ENCODE measurements at regions not wholly inside any gene's neighbourhood (a gene's known extent, or its start where the extent isn't known, plus 50 kb on each side); places are given as distances from the start of the nearest gene placed in this dataset.

DNA sequence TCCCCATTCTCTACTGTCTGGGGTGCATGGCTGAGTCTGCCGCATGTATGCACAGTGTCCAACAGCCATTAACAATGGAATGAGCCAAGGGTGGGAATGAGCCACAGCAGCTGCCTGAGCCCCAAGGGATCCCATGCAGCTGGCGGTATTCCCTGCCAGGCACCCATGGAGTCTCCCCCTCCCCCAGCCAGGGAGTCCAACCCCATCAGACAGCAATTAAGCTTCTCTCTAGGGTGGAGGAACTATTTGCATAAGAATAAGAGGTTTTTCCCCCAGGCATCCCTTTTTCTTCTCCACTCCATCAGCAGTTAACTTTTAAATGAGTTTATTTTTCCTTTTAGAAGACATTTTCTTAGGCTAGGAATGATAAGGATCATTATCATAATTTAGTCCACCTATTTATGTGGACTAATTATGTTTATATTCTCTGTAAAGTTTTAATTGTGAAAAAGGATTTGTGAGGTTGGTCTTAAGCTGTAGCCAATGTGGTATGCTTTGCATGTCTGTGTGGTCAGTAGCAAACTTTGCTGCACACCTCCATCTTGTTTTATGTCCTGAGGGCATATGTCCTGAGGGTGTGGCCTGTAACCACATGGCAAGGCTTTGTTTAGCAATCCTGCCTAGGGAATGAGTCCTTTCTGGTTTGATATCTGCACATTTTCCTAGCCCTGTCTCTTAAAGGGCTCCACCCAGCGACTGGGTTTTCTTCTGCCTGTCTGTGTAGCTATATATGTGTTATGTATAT, 158.9 kb upstream of the OLIG3 start:
- no peaks in the 10 kb centered on the region for H3K27me3 ChIP-seq (ENCODE audit: control insufficient read depth, insufficient read depth, low read length)
- H3K4ac ChIP-seq (ENCODE audit: low read depth, low read length) = no peak overlapping the region
- no peaks in the 10 kb centered on the region for H3K79me1 ChIP-seq (ENCODE audit: low read depth in 1 of 2, low read length in 2 of 2)
- H4K20me1 ChIP-seq (ENCODE audit: insufficient read depth, low read length) = no peaks in the 10 kb centered on the region
- H3K18ac ChIP-seq (ENCODE audit: low read depth, low read length) = no peak overlapping the region
- ChIA-PET CTCF (no interaction called here), POLR2A (ENCODE audit: unreplicated experiment) (no interaction called here)
- H3K4me2 ChIP-seq (ENCODE audit: low read depth, low read length) = no peak overlapping the region
- no peak overlapping the region for H3K9ac ChIP-seq (ENCODE audit: low read depth, low read length)
- H2AFZ ChIP-seq (replicated peaks; ENCODE audit: low read length, poor library complexity) = no peak overlapping the region
- no peak overlapping the region for H2BK15ac ChIP-seq (ENCODE audit: low read depth, low read length)
- in situ Hi-C loops (cut with MboI; ENCODE audit: low sequenced_read_pairs) (no loop called here), intact Hi-C loops (cut with micrococcal nuclease) (no loop called here), dilution Hi-C loops (cut with HindIII; ENCODE audit: low sequenced_read_pairs, unreplicated experiment) (no loop called here)
- WGBS, 2 experiments (ENCODE audit: extremely low coverage in 2 of 2, insufficient read length in 1 of 2) = no CpG with 5 or more reads among the region's 3 CpGs
- H2AK5ac ChIP-seq (ENCODE audit: low read depth, low read length) = no peak overlapping the region
- H2AK9ac ChIP-seq (replicated peaks; ENCODE audit: low read depth, low read length, poor library complexity) = peak overlapping the region; percentile 42
- no peak overlapping the region for H3K27ac ChIP-seq (ENCODE audit: insufficient read depth, low read length)
- H3K23ac ChIP-seq (ENCODE audit: low read depth, low read length) = no peak overlapping the region
- H2BK20ac ChIP-seq (ENCODE audit: low read depth, low read length) = no peak overlapping the region
- no peak overlapping the region for H4K5ac ChIP-seq (ENCODE audit: low read depth, low read length)
- no peak overlapping the region for H2BK5ac ChIP-seq (ENCODE audit: low read depth, low read length, poor library complexity, severe bottlenecking)
- BruUV-seq (replicated peaks) = no TSS peak
- H3K9me3 ChIP-seq (ENCODE audit: control insufficient read depth, insufficient read depth, low read length) = peaks cover 5% of the 10 kb centered on the region; the same call in 1 of the 2 replicates
- no peaks in the 10 kb centered on the region for H3K36me3 ChIP-seq (ENCODE audit: control insufficient read depth, insufficient read depth, low read length)
- TF ChIP-seq NFE2L2 (IDR thresholded peaks at IDR 0.05; ENCODE audit: low read depth, low read length) (no peak), FOS (IDR thresholded peaks at IDR 0.05; ENCODE audit: low read depth, low read length) (no peak), MAZ (IDR thresholded peaks at IDR 0.05; ENCODE audit: borderline replicate concordance, low read depth, low read length) (no peak), BHLHE40 (IDR thresholded peaks at IDR 0.05; ENCODE audit: low read depth, low read length) (no peak), RAD21 (IDR thresholded peaks at IDR 0.05; ENCODE audit: low read length) (no peak), CEBPB (IDR thresholded peaks at IDR 0.05; ENCODE audit: low read depth, low read length) (no peak), POLR2A (IDR thresholded peaks at IDR 0.05; ENCODE audit: low read depth, low read length) (no peak), MAFK (IDR thresholded peaks at IDR 0.05; ENCODE audit: low read depth, low read length) (no peak), RFX5 (IDR thresholded peaks at IDR 0.05; ENCODE audit: low read depth, low read length) (no peak), ELK1 (IDR thresholded peaks at IDR 0.05; ENCODE audit: borderline replicate concordance, low read depth, low read length) (no peak), MXI1 (IDR thresholded peaks at IDR 0.05; ENCODE audit: borderline replicate concordance, low read depth, low read length) (no peak)
- TF ChIP-seq, protein P1, sequence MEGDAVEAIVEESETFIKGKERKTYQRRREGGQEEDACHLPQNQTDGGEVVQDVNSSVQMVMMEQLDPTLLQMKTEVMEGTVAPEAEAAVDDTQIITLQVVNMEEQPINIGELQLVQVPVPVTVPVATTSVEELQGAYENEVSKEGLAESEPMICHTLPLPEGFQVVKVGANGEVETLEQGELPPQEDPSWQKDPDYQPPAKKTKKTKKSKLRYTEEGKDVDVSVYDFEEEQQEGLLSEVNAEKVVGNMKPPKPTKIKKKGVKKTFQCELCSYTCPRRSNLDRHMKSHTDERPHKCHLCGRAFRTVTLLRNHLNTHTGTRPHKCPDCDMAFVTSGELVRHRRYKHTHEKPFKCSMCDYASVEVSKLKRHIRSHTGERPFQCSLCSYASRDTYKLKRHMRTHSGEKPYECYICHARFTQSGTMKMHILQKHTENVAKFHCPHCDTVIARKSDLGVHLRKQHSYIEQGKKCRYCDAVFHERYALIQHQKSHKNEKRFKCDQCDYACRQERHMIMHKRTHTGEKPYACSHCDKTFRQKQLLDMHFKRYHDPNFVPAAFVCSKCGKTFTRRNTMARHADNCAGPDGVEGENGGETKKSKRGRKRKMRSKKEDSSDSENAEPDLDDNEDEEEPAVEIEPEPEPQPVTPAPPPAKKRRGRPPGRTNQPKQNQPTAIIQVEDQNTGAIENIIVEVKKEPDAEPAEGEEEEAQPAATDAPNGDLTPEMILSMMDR (conservative IDR thresholded peaks at IDR 0.05; ENCODE audit: low read depth, low read length) = no peak
- ATAC-seq (ENCODE audit: low read depth) (no peak), DNase-seq (no peak)
- no peak overlapping the region for H4K8ac ChIP-seq (ENCODE audit: low read depth in 2 of 2, low read length in 2 of 2)
- H3K56ac ChIP-seq (ENCODE audit: extremely low read depth, insufficient read depth, low read length) = no peak overlapping the region
- no peak overlapping the region for H3K4me3 ChIP-seq (ENCODE audit: insufficient read depth, low read depth, low read length)
- H4K91ac ChIP-seq (ENCODE audit: insufficient read depth, low read depth, low read length) = no peak overlapping the region
- H3K9me1 ChIP-seq (ENCODE audit: insufficient read depth, low read length) = no peaks in the 10 kb centered on the region
- H3K4me1 ChIP-seq (ENCODE audit: control insufficient read depth, insufficient read depth, low read length) = no peaks in the 10 kb centered on the region
- H2BK120ac ChIP-seq (ENCODE audit: low read depth, low read length) = no peak overlapping the region
- no peak overlapping the region for H3K14ac ChIP-seq (replicated peaks; ENCODE audit: low read depth, low read length)
